ENCODE measurements at regions not wholly inside any gene's neighbourhood (a gene's known extent, or its start where the extent isn't known, plus 50 kb on each side); places are given as distances from the start of the nearest gene placed in this dataset.
"Not testable (repeated sequence)": the region's sequence is repeated elsewhere in the genome, so short reads cannot be mapped to it uniquely, and the experiment has no call there.

- Mint-ChIP-seq H3K4me3 (no peak overlapping the region), H3K27me3 (no peaks in the 10 kb centered on the region), H3K9me3 (peaks cover 13% of the 10 kb centered on the region), H3K4me1 (no peaks in the 10 kb centered on the region), H3K27ac (no peak overlapping the region), H3K36me3 (ENCODE audit: low read depth) (no peaks in the 10 kb centered on the region)
- DNase-seq, result no peak
- ChIA-PET POLR2A (no interaction called here), CTCF (interaction anchor here (0.6 kb wide), 2 partner anchors 63 to 127 kb away, joined by 3 to 5 read pairs; no protein-coding TSS in a partner anchor)
Observed at GRCh38 chr2:139744273-139744672, 964.1 kb upstream of the NXPH2 start.

DNA sequence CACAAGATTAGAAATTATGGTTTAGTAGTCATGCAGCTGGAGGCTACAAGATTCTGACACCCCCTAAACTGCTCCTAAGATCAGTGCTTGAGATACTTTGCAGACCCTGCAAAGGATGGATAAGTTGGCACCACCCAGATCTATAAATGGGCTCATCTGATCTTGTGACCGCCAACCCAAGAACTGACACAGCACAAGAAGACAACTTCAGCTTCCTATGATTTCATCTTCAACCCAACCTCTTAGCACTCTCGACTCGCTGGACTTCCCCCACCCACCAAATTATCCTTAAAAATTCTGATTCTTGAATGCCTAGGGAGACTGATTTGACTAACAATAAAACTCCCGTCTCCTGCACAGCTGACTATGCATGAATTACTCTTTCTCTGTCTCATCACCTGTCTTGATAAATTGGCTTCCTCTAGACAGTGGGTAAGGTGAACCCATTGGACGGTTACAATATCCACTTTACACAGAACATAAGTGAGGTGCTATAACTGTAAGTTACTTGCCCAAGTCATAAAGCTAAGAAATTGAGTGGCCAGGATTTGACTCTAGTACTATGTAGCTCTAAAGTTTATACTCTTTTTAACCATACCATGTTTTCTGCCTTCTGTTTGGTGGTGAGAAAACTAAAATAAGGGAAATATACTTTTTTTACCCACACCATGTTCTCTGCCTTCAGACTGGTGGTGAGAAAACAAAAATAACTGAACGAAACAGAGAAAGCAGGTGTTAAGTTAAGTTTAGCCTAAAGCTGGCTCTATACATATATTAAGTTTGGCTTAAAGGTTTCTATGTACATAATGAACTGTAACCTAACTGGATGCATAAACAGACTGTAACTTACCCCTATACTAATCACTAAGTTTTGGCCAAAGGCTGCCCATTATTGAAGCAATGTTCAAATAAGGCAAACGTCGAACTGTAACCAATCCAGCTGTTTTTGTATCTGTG, 962.3 kb upstream of the NXPH2 start:
- Mint-ChIP-seq H3K4me1 (no peaks in the 10 kb centered on the region), H3K36me3 (ENCODE audit: low read depth) (no peaks in the 10 kb centered on the region), H3K27ac (no peak overlapping the region), H3K4me3 (no peak overlapping the region), H3K9me3 (peaks cover 12% of the 10 kb centered on the region), H3K27me3 (no peaks in the 10 kb centered on the region)
- CTCF ChIA-PET, result no interaction called here
- POLR2A ChIA-PET, result no interaction called here
- DNase-seq, result no peak

- Mint-ChIP-seq H3K9me3 (peaks cover 2% of the 10 kb centered on the region), H3K27ac (no peak overlapping the region), H3K4me3 (no peak overlapping the region), H3K4me1 (no peaks in the 10 kb centered on the region), H3K36me3 (ENCODE audit: low read depth) (no peaks in the 10 kb centered on the region), H3K27me3 (no peaks in the 10 kb centered on the region)
- ChIA-PET CTCF (no interaction called here), POLR2A (no interaction called here)
- DNase-seq, result no peak
Observed at GRCh38 chr2:139737659-139738058, 957.5 kb upstream of the NXPH2 start.

DNA sequence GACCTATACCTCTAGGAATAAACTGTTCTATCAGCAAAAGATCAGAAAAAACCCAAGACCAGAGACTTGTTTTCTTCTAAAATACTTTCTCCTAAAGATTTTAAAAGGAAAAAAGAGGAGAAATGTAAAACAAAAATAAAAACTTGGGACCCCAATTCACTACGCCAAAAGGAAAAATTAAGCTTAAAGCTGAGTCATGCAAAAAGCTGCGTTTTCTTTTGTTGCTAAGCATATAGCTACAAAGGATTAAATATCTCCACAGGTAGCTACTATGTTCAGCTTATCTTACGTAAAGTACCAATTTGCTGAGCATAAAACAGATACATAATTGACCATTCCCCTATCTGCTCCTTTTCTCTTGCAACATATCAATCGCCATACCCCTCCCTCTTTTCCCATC, 950.0 kb upstream of the NXPH2 start:
- ChIA-PET CTCF (no interaction called here), POLR2A (no interaction called here)
- Mint-ChIP-seq H3K4me1 (no peaks in the 10 kb centered on the region), H3K9me3 (peaks cover 2% of the 10 kb centered on the region), H3K4me3 (no peak overlapping the region), H3K27ac (no peak overlapping the region), H3K36me3 (ENCODE audit: low read depth) (no peaks in the 10 kb centered on the region), H3K27me3 (no peaks in the 10 kb centered on the region)
- DNase-seq, result no peak

DNA sequence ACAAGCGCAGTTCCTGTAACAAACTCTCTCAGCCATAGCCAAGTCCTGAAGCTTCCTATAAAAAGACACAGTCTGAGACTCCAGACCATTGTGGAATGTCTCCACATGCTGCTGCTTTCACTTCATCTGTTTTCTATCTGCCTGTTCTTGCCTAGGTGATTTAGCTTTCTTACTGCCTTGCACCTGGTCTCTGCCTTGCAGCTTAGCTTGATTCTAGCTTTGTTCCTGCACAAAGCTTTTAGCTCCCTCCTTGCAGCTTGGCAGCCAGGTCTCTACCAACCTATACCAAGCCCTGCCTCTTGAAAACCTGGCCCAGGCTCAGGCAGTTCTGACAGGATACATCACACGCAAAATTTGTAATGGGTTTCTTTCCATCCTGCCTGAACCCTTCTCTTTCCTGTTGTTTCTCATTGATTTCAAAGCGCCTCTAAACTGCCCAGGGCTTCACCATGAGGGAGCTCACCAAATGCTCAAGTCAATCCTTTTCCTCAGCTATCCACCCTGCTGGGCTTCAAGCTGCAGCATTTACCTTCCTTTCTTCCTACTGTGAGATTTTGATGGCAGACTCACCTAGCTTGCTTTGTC, 941.3 kb upstream of the NXPH2 start:
- Mint-ChIP-seq H3K9me3 (peaks cover 11% of the 10 kb centered on the region), H3K4me3 (no peak overlapping the region), H3K4me1 (no peaks in the 10 kb centered on the region), H3K27ac (no peak overlapping the region), H3K36me3 (ENCODE audit: low read depth) (no peaks in the 10 kb centered on the region), H3K27me3 (no peaks in the 10 kb centered on the region)
- CTCF ChIA-PET, result no interaction called here
- POLR2A ChIA-PET, result no interaction called here
- no peak for DNase-seq

GRCh38 chr2:139720056-139720455, 939.9 kb upstream of the NXPH2 start:
- ChIA-PET CTCF (no interaction called here), POLR2A (no interaction called here)
- H3K27me3 Mint-ChIP-seq, result no peaks in the 10 kb centered on the region
- DNase-seq, result no peak
- H3K4me3 Mint-ChIP-seq, result no peak overlapping the region
- no peak overlapping the region for H3K27ac Mint-ChIP-seq
- peaks cover 12% of the 10 kb centered on the region for H3K9me3 Mint-ChIP-seq
- H3K36me3 Mint-ChIP-seq (ENCODE audit: low read depth), result no peaks in the 10 kb centered on the region
- no peaks in the 10 kb centered on the region for H3K4me1 Mint-ChIP-seq

DNA sequence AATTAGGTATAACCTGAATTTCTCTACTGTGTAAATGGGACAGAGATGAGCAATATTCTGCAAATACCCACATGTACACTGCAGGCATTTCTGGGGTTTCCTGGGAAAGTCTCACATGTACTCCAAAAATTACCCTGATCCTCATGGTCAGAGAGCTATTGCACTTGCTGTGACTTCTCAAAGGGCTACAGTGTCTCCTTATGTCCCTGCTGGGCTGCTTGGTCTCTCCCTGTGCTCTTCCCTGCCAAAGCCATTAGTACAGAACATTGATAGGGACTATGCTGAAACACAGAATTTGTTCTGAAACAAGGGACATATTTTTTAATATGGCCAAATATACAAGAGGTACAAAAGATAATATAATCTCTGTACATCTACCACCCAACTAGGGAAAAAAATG, 924.4 kb upstream of the NXPH2 start:
- Mint-ChIP-seq H3K27me3 (no peaks in the 10 kb centered on the region), H3K9me3 (peaks cover 4% of the 10 kb centered on the region), H3K36me3 (ENCODE audit: low read depth) (no peaks in the 10 kb centered on the region), H3K27ac (no peak overlapping the region), H3K4me3 (no peak overlapping the region), H3K4me1 (no peaks in the 10 kb centered on the region)
- DNase-seq, result no peak
- ChIA-PET CTCF (no interaction called here), POLR2A (no interaction called here)

- no peak overlapping the region for H3K27ac Mint-ChIP-seq
- H3K27me3 Mint-ChIP-seq, result no peaks in the 10 kb centered on the region
- H3K4me1 Mint-ChIP-seq, result no peaks in the 10 kb centered on the region
- H3K4me3 Mint-ChIP-seq, result no peak overlapping the region
- H3K36me3 Mint-ChIP-seq (ENCODE audit: low read depth), result no peaks in the 10 kb centered on the region
- no peaks in the 10 kb centered on the region for H3K9me3 Mint-ChIP-seq
- DNase-seq, result no peak
- ChIA-PET CTCF (interaction anchor here (0.6 kb wide), 1 partner anchor 138 kb away, joined by 3 read pairs; no protein-coding TSS in a partner anchor), POLR2A (no interaction called here)
Observed at GRCh38 chr2:139694327-139694726, 914.1 kb upstream of the NXPH2 start.

DNA sequence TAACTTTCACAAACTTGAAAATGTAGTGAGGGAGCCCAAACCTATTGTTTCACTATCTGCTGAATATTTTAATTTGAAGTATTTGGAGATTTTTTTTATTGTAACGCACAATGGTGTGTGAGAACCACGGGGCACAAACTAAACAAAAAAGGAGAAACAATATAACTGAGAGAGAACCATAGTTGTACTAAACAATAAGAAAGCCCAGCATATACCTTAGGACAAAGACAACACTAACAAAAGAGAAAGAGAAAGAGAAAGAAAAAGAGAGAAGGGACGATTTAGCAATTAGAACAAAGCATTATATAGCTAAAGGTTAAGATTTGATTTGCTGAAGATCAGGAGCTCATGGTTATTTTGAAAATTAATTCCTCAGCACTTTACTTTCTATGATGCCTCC, 906.0 kb upstream of the NXPH2 start:
- Mint-ChIP-seq H3K9me3 (peaks cover 2% of the 10 kb centered on the region), H3K4me1 (no peaks in the 10 kb centered on the region), H3K4me3 (no peak overlapping the region), H3K27ac (no peak overlapping the region), H3K36me3 (ENCODE audit: low read depth) (no peaks in the 10 kb centered on the region), H3K27me3 (no peaks in the 10 kb centered on the region)
- no peak for DNase-seq
- CTCF ChIA-PET, result no interaction called here
- POLR2A ChIA-PET, result no interaction called here

DNA sequence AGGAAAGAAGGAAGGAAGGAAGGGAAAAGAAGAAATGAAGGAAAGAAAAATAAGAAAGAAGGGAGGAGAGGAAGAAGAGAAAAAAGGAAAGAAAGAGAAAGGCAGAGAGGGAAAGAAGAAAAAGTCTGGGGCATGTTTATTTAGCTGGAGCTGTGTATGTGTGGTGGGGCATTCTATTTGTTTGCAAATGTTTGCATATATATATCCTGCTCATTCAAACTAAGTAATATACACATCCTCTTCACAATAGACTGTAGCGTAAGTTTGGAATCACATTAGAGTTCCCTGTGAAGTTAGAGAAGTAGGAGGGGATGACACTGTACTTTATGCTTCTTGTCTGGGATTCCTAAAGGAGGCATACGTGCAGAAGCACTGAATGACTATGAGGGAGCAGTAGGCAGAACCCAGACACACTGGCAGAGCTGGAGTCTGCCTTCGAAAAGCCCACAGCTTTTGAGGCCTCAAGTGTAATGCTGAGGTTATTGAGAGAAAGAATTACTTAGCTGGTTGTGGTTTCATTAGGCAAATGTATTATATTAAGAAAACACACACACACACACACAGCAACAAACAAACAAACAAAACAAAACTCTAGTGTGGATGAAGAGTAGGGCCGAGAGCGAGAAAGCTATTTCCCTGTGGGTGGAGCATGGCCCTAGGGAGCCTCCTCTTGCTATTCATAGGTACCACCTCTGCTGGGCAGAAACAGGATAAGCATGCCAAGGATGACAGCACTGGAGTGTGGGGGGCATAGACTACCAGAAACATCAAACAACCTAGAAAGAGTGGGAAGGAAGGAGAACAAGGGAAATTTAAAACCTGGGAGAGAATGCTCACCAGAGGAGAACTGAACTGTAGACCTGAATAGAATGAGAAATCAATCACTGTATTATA, 905.1 kb upstream of the NXPH2 start:
- ChIA-PET CTCF (no interaction called here), POLR2A (no interaction called here)
- Mint-ChIP-seq H3K9me3 (peaks cover 2% of the 10 kb centered on the region), H3K4me3 (no peak overlapping the region), H3K27me3 (no peaks in the 10 kb centered on the region), H3K4me1 (no peaks in the 10 kb centered on the region), H3K27ac (no peak overlapping the region), H3K36me3 (ENCODE audit: low read depth) (no peaks in the 10 kb centered on the region)
- DNase-seq, result no peak

- no peak overlapping the region for H3K27ac Mint-ChIP-seq
- no peaks in the 10 kb centered on the region for H3K36me3 Mint-ChIP-seq (ENCODE audit: low read depth)
- no peaks in the 10 kb centered on the region for H3K27me3 Mint-ChIP-seq
- ChIA-PET POLR2A (no interaction called here), CTCF (no interaction called here)
- H3K9me3 Mint-ChIP-seq, result peaks cover 2% of the 10 kb centered on the region
- no peak overlapping the region for H3K4me3 Mint-ChIP-seq
- no peak for DNase-seq
- H3K4me1 Mint-ChIP-seq, result no peaks in the 10 kb centered on the region
Observed at GRCh38 chr2:139684286-139684860, 904.2 kb upstream of the NXPH2 start.

DNA sequence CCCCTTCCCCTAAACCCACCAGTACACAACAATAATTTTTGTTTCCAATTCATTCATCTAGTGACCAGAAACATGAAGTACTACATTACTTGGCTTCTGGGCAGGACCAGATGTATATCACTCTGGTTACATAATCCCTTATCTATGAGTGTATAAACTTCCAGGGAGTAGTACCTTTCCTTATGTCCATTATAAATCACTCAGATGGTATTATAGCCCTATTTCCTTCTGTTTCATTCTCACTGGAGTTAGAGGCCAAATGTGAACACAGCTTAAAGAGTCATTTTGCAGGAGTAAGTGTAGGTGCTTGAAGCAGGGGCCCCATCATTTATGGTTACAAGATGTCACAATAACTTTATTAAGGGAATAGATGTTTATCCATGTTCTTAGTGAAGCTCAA, 894.4 kb upstream of the NXPH2 start:
- Mint-ChIP-seq H3K27ac (no peak overlapping the region), H3K4me1 (no peaks in the 10 kb centered on the region), H3K36me3 (ENCODE audit: low read depth) (no peaks in the 10 kb centered on the region), H3K27me3 (no peaks in the 10 kb centered on the region), H3K4me3 (no peak overlapping the region), H3K9me3 (peaks cover 3% of the 10 kb centered on the region)
- DNase-seq, result no peak
- ChIA-PET CTCF (no interaction called here), POLR2A (no interaction called here)

DNA sequence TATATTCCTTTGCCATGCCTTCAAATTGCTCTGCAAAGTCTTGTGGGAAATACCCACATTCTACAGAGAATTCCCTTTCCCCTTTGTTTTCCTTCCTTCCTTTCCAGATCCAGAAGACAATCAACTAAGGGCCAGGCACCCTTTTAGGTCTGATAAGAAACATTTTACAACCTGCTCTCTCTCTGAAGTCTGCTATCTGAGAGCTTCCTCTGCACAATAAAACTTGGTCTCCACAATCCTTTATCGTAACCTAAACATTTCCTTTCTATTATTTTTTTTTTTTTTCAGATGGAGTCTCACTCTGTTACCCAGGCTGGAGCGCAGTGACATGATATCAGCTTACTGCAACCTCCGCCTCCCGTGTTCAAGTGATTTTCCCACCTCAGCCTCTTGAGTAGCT, 893.3 kb upstream of the NXPH2 start:
- not testable (repeated sequence) for H3K4me3 Mint-ChIP-seq

More for the DNA sequence above, 893.3 kb upstream of the NXPH2 start:
- CTCF ChIA-PET; DNase-seq; POLR2A ChIA-PET; H3K9me3 Mint-ChIP-seq; H3K27me3 Mint-ChIP-seq; H3K36me3 Mint-ChIP-seq (ENCODE audit: low read depth); H3K4me1 Mint-ChIP-seq; H3K27ac Mint-ChIP-seq: not testable (repeated sequence)
